Smooth muscle cell (in vitro differentiated cells): ENCODE measurements at regions not wholly inside any gene's neighbourhood (a gene's known extent, or its start where the extent isn't known, plus 50 kb on each side); places are given as distances from the start of the nearest gene placed in this dataset.

Experiments used
- DNase-seq: peaks from one replicate; lab custom pipeline; 2025; ENCODE audit not compliant: unreplicated experiment; lab: John Stamatoyannopoulos, UW
- H2AFZ ChIP-seq: fragments of 200-600 bp; sonication (generic); 2 replicates; pipeline ENCODE4 v1.6.0; 2016; ENCODE audit warnings: antibody characterized with exemption, low read depth, mild to moderate bottlenecking
- H3F3A ChIP-seq: fragments of 200-600 bp; sonication (generic); 2 replicates; pipeline ENCODE4 v1.6.0; 2017; ENCODE audit warnings: antibody characterized with exemption, low read depth
- H3K27ac ChIP-seq: fragments of 200-600 bp; sonication (generic); 2 replicates; pipeline ENCODE4 v1.5.1; 2016; ENCODE audit warnings: low read depth, mild to moderate bottlenecking
- H3K27me3 ChIP-seq: fragments of 200-600 bp; sonication (generic); 2 replicates; pipeline ENCODE4 v1.6.1; 2016; ENCODE audit warnings: low read depth, mild to moderate bottlenecking
- H3K36me3 ChIP-seq: fragments of 200-600 bp; sonication (generic); 2 replicates; pipeline ENCODE4 v1.5.1; 2016; ENCODE audit warnings: low read depth
- H3K4me1 ChIP-seq: fragments of 200-600 bp; sonication (generic); 2 replicates; pipeline ENCODE4 v1.5.1; 2016; ENCODE audit warnings: low read depth
- H3K4me2 ChIP-seq: fragments of 200-600 bp; sonication (generic); 2 replicates; pipeline ENCODE4 v1.6.0; 2016; ENCODE audit warnings: mild to moderate bottlenecking
- H3K4me3 ChIP-seq: fragments of 200-600 bp; sonication (generic); 2 replicates; pipeline ENCODE4 v1.5.1; 2016; ENCODE audit warnings: mild to moderate bottlenecking
- H3K79me2 ChIP-seq: fragments of 200-600 bp; sonication (generic); 2 replicates; pipeline ENCODE4 v1.6.0; 2016; ENCODE audit warnings: low read depth, mild to moderate bottlenecking
- H3K9ac ChIP-seq: fragments of 200-600 bp; sonication (generic); 2 replicates; pipeline ENCODE4 v1.6.0; 2016; ENCODE audit warnings: low read depth
- H3K9me3 ChIP-seq: fragments of 200-600 bp; sonication (generic); replicated peaks from 2 replicates; pipeline ENCODE4 v1.5.1; 2016; ENCODE audit warnings: low read depth
- H4K20me1 ChIP-seq: fragments of 200-600 bp; sonication (generic); 2 replicates; pipeline ENCODE4 v1.6.0; 2016; ENCODE audit warnings: low read depth
- CTCF ChIP-seq: fragments of 200-600 bp; sonication (generic); IDR thresholded peaks from 2 replicates; pipeline ENCODE4 v1.5.1; 2017; ENCODE audit warnings: borderline replicate concordance, mild to moderate bottlenecking, antibody characterized with exemption; ENCODE audit not compliant: insufficient read depth, poor library complexity, severe bottlenecking
- WGBS: methylation state at CpG from one replicate; pipeline ENCODE4 v1.1.7; 2016; ENCODE audit warnings: low lambda C conversion rate; 5-methylcytosine and 5-hydroxymethylcytosine counted together

DNA sequence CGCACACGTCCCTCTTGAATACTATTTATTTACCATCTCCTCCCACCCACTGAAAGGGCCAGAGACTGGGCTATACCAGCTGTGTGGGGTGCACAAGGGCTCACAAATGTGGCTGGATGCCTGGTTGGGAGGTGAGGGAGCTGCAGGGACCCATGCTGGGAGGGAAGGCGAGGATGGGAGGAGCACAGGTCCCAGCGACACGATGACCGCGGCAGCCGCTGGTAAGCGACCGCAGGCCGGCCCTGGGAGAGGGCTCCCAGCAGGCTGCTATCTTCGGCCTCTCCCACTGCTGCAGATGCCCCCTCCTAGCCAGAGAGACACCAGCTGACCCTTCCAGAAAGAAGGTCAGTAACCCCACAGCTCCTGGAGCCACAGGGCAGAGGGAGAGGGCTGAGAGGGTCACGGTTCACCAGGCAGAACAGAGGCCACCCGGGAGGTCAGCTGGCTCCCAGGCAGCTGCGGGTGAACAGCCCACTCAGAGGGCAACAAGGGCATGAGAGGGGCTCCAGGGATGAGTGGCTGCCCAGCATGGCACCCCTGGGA lies 163.9 kb downstream of the CRYBB2 start:
- TF ChIP-seq CTCF: no peak
- WGBS: 88% methylated on average over 15 of the region's 15 CpGs
- Histone ChIP-seq H3K4me1 (no peaks in the 10 kb centered on the region), H3K27me3 (no peaks in the 10 kb centered on the region), H3K36me3 (no peaks in the 10 kb centered on the region), H3K9ac (no peak overlapping the region), H3K27ac (no peak overlapping the region), H3K4me3 (no peak overlapping the region), H3F3A (no peaks in the 10 kb centered on the region), H3K79me2 (no peaks in the 10 kb centered on the region), H3K4me2 (no peak overlapping the region), H2AFZ (no peak overlapping the region), H3K9me3 (no peaks in the 10 kb centered on the region), H4K20me1 (peaks cover 62% of the 10 kb centered on the region)
- DNase-seq: no peak

DNA sequence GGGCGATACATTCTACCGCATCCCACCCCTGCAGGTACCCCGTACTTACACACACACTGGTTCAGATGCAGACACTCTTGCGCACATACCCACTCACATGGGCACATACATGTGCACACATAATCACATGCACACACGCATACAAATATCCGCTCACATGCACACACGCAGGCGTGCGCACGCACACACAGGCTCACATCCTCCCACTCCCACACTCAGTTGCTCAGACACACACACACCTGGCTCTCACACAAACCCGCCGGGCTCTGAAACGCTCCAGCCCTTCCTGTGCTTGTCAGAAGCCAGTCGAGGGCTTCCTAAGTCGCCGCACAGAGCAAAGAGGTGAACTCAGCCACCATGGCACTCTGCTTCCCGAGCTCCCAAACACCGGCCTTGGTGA lies 164.5 kb downstream of the CRYBB2 start:
- Histone ChIP-seq H4K20me1 (peaks cover 67% of the 10 kb centered on the region), H3K9ac (no peak overlapping the region)

DNA sequence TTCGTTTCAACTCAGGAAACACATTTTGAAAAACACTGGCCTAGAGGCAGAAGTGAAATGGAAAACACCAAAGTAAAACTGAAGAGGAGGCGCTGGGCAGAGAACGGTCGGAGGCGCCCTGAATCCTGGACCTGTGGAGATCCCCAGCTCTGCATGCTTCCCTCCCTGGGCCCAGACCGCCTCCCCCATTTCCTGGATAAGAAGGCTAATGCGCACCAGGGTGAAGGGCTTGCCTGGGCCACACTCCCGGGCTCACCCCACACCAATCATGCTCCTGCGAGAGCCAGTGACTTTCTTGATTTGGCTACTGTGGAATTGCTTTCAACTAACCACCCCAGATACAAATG lies 167.1 kb downstream of the CRYBB2 start:
- Histone ChIP-seq H3K79me2 (no peaks in the 10 kb centered on the region), H3K9me3 (no peaks in the 10 kb centered on the region), H4K20me1 (peaks cover 92% of the 10 kb centered on the region)

More for the DNA sequence above, 164.5 kb downstream of the CRYBB2 start:
- H2AFZ ChIP-seq: no peak overlapping the region
- H3K36me3 ChIP-seq: no peaks in the 10 kb centered on the region
- no peaks in the 10 kb centered on the region for H3K9me3 ChIP-seq
- no peaks in the 10 kb centered on the region for H3K79me2 ChIP-seq
- no peaks in the 10 kb centered on the region for H3K27me3 ChIP-seq
- H3F3A ChIP-seq: no peaks in the 10 kb centered on the region
- DNase-seq: no peak
- no peak overlapping the region for H3K4me3 ChIP-seq
- 95% methylated on average over 18 of the region's 18 CpGs for WGBS
- no peak overlapping the region for H3K4me2 ChIP-seq
- H3K4me1 ChIP-seq: no peaks in the 10 kb centered on the region
- no peak overlapping the region for H3K27ac ChIP-seq
- TF ChIP-seq CTCF: no peak

More for the DNA sequence above, 167.1 kb downstream of the CRYBB2 start:
- WGBS: 90% methylated on average over 9 of the region's 9 CpGs
- H3K4me1 ChIP-seq: no peaks in the 10 kb centered on the region
- DNase-seq: no peak
- H3K27me3 ChIP-seq: no peaks in the 10 kb centered on the region
- no peaks in the 10 kb centered on the region for H3K36me3 ChIP-seq
- H3K27ac ChIP-seq: no peak overlapping the region
- H2AFZ ChIP-seq: no peak overlapping the region
- no peak for TF ChIP-seq CTCF
- H3K4me2 ChIP-seq: no peak overlapping the region
- no peak overlapping the region for H3K9ac ChIP-seq
- H3K4me3 ChIP-seq: no peak overlapping the region
- H3F3A ChIP-seq: no peaks in the 10 kb centered on the region
